ENCODE measurements at regions not wholly inside any gene's neighbourhood (a gene's known extent, or its start where the extent isn't known, plus 50 kb on each side); places are given as distances from the start of the nearest gene placed in this dataset.

- Histone ChIP-seq H3K4me1 (ENCODE audit: control insufficient read depth, insufficient read depth, low read length) (no peaks in the 10 kb centered on the region), H3K9me3 (ENCODE audit: control insufficient read depth, insufficient read depth, low read length) (no peaks in the 10 kb centered on the region), H3K4me3 (ENCODE audit: low read length) (no peak overlapping the region), H3K36me3 (ENCODE audit: control insufficient read depth, insufficient read depth, low read length) (no peaks in the 10 kb centered on the region), H3K27ac (ENCODE audit: low read length) (no peak overlapping the region), H3K27me3 (ENCODE audit: control insufficient read depth, insufficient read depth, low read length) (no peaks in the 10 kb centered on the region)
- no peak for DNase-seq
- peaks cover 1 to 10% of the 10 kb centered on the region in 2 donors for H3K27me3 Mint-ChIP-seq (ENCODE audit: low read depth in 2 of 2)
- intact Hi-C loops (cut with micrococcal nuclease), result no loop called here
- peaks cover 6% of the 10 kb centered on the region for H3K36me3 Mint-ChIP-seq
- no peak for ATAC-seq
- 57% methylated on average over 1 of the region's 2 CpGs for WGBS (ENCODE audit: insufficient coverage)
- H3K4me1 Mint-ChIP-seq, result no peaks in the 10 kb centered on the region
- TF ChIP-seq CTCF (IDR thresholded peaks at IDR 0.05), result no peak
- H3K27ac Mint-ChIP-seq, result no peak overlapping the region
- H3K4me3 Mint-ChIP-seq, result no peak overlapping the region
- peaks cover 0 to 2% of the 10 kb centered on the region in 2 donors for H3K9me3 Mint-ChIP-seq
Observed at GRCh38 chr3:111269777-111270176, 198.2 kb downstream of the NECTIN3 start.

- H3K27me3 ChIP-seq (ENCODE audit: control insufficient read depth, insufficient read depth, low read length), result no peaks in the 10 kb centered on the region
- peaks cover 0 to 8% of the 10 kb centered on the region in 2 donors for H3K27me3 Mint-ChIP-seq (ENCODE audit: low read depth in 2 of 2)
- no peaks in the 10 kb centered on the region for H3K9me3 Mint-ChIP-seq
- no peak overlapping the region for H3K27ac Mint-ChIP-seq
- H3K4me3 Mint-ChIP-seq, result no peak overlapping the region
- TF ChIP-seq CTCF (IDR thresholded peaks at IDR 0.05), result no peak
- H3K9me3 ChIP-seq (ENCODE audit: control insufficient read depth, insufficient read depth, low read length), result no peaks in the 10 kb centered on the region
- ATAC-seq, result no peak
- no peak overlapping the region for H3K4me3 ChIP-seq (ENCODE audit: low read length)
- intact Hi-C loops (cut with micrococcal nuclease), result no loop called here
- no peaks in the 10 kb centered on the region for H3K36me3 ChIP-seq (ENCODE audit: control insufficient read depth, insufficient read depth, low read length)
- WGBS (ENCODE audit: insufficient coverage), result 49% methylated on average over 4 of the region's 4 CpGs
- H3K4me1 Mint-ChIP-seq, result no peaks in the 10 kb centered on the region
- H3K36me3 Mint-ChIP-seq, result no peaks in the 10 kb centered on the region
- H3K27ac ChIP-seq (ENCODE audit: low read length), result no peak overlapping the region
- no peaks in the 10 kb centered on the region for H3K4me1 ChIP-seq (ENCODE audit: control insufficient read depth, insufficient read depth, low read length)
- DNase-seq, result peak in 1 of 2 donors; percentile 23
Observed at GRCh38 chr3:111277226-111277625, 205.6 kb downstream of the NECTIN3 start.

DNA sequence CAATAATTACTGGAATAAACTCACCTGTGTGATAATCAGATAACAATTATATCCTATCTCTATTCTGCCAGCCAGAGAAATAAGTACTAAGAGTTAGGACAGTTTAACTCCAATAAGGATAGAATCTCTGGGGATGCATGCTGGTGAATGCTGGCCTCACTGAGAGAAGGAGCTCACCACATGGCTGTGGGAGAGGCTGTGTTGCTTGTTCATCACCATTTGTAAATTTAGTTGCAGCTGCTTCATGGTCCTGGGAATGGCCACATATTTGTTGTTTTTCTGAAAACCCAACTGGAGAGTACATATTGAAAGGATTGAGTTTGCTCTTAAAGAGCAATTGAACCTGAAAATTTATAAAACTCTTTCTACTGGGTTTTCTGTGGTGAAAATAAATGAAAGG, 207.3 kb downstream of the NECTIN3 start:
- Histone ChIP-seq H3K4me1 (ENCODE audit: control insufficient read depth, insufficient read depth, low read length) (no peaks in the 10 kb centered on the region), H3K27ac (ENCODE audit: low read length) (no peak overlapping the region), H3K36me3 (ENCODE audit: control insufficient read depth, insufficient read depth, low read length) (no peaks in the 10 kb centered on the region), H3K9me3 (ENCODE audit: control insufficient read depth, insufficient read depth, low read length) (no peaks in the 10 kb centered on the region), H3K27me3 (ENCODE audit: control insufficient read depth, insufficient read depth, low read length) (no peaks in the 10 kb centered on the region), H3K4me3 (ENCODE audit: low read length) (no peak overlapping the region)
- no peaks in the 10 kb centered on the region for H3K36me3 Mint-ChIP-seq
- TF ChIP-seq CTCF (IDR thresholded peaks at IDR 0.05), result no peak
- H3K9me3 Mint-ChIP-seq, result no peaks in the 10 kb centered on the region
- peaks cover 0 to 8% of the 10 kb centered on the region in 2 donors for H3K27me3 Mint-ChIP-seq (ENCODE audit: low read depth in 2 of 2)
- no peaks in the 10 kb centered on the region for H3K4me1 Mint-ChIP-seq
- H3K27ac Mint-ChIP-seq, result no peak overlapping the region
- no peak for DNase-seq
- no peak overlapping the region for H3K4me3 Mint-ChIP-seq
- ATAC-seq, result no peak
- intact Hi-C loops (cut with micrococcal nuclease), result no loop called here

DNA sequence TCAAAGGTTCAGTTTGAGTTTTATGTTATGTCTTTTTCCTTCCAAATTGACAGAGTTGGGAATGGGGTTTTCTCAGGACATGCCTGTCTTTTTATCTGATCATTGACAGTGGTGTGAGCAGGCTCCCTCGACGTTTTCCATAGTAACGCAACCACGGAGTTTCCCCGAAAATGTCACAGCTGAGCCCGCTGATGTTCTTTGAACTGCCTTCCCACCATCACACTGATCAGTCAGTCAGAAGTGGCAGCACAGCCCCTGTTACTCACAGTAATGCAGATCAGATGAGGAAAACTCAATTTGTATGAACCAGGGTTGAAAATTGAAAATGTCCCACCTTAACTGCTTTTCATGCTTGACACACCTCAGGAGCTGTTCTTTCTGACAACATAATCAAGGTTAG, 210.4 kb downstream of the NECTIN3 start:
- TF ChIP-seq CTCF (IDR thresholded peaks at IDR 0.05), result no peak
- no peak overlapping the region for H3K4me3 Mint-ChIP-seq
- no peak overlapping the region for H3K4me3 ChIP-seq (ENCODE audit: low read length)
- no peaks in the 10 kb centered on the region for H3K36me3 Mint-ChIP-seq
- no peaks in the 10 kb centered on the region for H3K27me3 ChIP-seq (ENCODE audit: control insufficient read depth, insufficient read depth, low read length)
- peak in 1 of 2 donors; percentile 23 for DNase-seq
- ATAC-seq, result no peak
- H3K4me1 Mint-ChIP-seq, result peaks cover 0 to 6% of the 10 kb centered on the region in 2 donors
- H3K4me1 ChIP-seq (ENCODE audit: control insufficient read depth, insufficient read depth, low read length), result no peaks in the 10 kb centered on the region
- 88% methylated on average over 6 of the region's 6 CpGs for WGBS (ENCODE audit: insufficient coverage)
- no peak overlapping the region for H3K27ac Mint-ChIP-seq
- H3K9me3 Mint-ChIP-seq, result no peaks in the 10 kb centered on the region
- no peaks in the 10 kb centered on the region for H3K9me3 ChIP-seq (ENCODE audit: control insufficient read depth, insufficient read depth, low read length)
- H3K36me3 ChIP-seq (ENCODE audit: control insufficient read depth, insufficient read depth, low read length), result no peaks in the 10 kb centered on the region
- no peak overlapping the region for H3K27ac ChIP-seq (ENCODE audit: low read length)
- peaks cover 0 to 3% of the 10 kb centered on the region in 2 donors for H3K27me3 Mint-ChIP-seq (ENCODE audit: low read depth in 2 of 2)
- intact Hi-C loops (cut with micrococcal nuclease), result no loop called here
